HG03280 (cell line): ENCODE measurements at regions not wholly inside any gene's neighbourhood (a gene's known extent, or its start where the extent isn't known, plus 50 kb on each side); places are given as distances from the start of the nearest gene placed in this dataset.

Experiments
- ATAC-seq: cut with Tn5 transposase; IDR thresholded peaks from one replicate; pipeline ENCODE4 v1.9.1; 2021; ENCODE audit warnings: mild to moderate bottlenecking, moderate library complexity; ENCODE audit not compliant: unreplicated experiment

DNA sequence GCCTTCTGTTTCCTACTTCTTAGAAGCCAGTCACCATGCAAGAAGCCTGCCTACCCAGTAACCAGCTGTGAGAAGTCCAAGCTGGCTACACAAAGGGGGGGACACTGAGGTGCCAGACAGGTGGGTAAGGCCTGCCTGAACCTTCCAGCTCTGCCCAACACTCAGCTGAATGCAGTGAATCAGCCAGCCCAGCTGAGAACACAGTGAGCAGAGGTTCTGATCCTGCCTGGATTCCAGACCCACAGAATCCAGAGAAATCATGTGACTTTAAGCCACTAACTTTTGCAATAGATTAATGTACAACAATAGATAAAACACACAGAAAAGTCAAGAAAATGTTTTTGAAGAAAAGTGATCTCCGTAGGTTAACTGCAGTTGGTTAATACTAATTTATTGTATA lies 151.7 kb downstream of the EFNB2 start:
- no peak for ATAC-seq

- ATAC-seq, result no peak
These were observed 152.9 kb downstream of the EFNB2 start for GRCh38 chr13:106382534-106382933.

DNA sequence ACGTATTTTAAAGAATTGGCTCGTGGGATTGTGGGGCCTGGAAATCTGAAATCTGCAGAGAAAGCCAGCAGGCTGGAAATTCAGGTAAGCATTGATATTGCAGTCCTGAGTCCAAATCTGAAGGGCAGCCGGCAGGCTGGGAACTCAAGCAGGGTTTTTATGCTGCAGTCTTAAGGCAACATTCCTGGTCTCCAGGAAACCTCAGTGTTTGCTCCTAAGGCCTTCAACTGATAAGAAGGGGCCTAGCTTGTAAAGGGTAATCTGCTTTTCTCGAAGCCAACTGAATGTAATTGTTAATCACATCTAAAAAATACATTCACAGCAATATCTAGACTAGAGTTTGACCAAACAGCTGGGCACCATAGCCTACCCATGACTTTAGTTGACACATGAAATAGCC lies 154.4 kb downstream of the EFNB2 start:
- ATAC-seq, result no peak

GRCh38 chr13:106377931-106378662 lies 157.4 kb downstream of the EFNB2 start:
- no peak for ATAC-seq

DNA sequence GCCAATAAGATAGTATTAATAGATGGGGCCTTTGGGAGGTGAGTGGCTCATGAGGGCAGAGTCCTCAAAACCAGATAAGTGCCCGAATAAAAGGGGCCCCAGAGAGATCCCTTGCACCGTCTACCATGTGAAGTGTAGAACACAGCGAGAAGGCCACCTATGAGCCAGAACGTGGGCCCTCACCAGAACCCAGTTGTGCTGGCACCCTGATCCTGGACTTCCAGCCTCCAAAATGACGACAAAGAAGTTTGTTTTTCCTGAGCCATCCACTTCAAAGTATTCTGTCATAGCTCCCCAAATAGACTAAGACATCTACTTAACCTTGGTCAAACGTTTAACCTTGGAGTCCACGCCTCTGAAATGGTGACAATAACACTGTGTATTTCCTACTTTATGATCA lies 158.1 kb downstream of the EFNB2 start:
- no peak for ATAC-seq

DNA sequence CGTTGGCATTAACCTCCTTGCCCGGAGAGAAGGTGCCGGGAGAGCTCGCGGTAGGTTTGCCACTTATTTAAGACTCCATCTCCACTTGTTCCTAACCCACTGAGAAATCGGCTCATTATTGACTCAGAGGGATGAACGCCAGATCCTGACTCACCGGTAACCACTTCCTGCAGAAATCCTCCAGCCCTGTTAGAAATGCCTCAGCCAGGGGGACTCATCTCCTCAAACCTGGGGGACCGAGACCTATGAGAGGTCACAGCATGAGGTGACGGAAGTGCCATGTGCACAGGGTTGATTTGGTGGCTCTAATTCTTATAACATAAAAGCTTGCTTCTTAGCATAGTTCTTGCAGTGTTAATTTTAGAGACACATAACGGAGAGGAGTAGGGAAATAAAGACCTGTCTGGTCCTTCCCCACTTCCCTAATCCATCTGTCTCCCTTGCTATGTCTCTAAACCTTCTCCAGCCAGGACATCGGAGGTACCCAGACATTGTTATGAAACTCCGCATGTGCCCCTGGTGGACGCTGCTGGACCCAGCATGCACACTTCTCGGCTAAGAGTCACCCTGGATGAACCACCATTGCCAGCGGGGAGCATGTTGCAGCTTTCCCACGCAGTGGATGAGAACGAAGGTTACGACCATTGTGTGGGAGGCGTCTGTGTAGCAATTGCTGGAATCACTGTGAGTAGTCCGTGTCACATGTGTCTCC lies 158.9 kb downstream of the EFNB2 start:
- no peak for ATAC-seq

DNA sequence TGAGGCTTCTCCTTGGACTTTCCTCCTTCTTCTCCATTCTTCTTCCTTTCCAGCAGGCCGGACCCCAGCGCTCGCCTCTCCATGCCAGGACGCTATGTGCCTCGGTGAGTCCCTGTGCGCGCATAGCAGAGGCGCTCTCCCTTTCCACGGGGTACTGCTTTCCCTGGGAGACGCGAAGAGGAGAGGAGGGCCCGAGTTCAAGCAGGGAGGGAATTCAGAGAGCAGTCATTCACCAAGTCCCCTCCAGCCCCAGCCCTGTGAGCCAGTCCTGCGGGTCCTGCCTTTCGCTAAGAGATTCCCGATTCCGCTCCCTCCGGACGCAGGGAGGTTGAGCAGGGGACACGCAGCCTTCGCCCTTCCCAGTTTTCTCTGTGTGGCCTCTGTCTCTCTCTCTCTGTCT lies 160.4 kb downstream of the EFNB2 start:
- no peak for ATAC-seq

- no peak for ATAC-seq
These were observed 160.8 kb downstream of the EFNB2 start for GRCh38 chr13:106374631-106375030.

DNA sequence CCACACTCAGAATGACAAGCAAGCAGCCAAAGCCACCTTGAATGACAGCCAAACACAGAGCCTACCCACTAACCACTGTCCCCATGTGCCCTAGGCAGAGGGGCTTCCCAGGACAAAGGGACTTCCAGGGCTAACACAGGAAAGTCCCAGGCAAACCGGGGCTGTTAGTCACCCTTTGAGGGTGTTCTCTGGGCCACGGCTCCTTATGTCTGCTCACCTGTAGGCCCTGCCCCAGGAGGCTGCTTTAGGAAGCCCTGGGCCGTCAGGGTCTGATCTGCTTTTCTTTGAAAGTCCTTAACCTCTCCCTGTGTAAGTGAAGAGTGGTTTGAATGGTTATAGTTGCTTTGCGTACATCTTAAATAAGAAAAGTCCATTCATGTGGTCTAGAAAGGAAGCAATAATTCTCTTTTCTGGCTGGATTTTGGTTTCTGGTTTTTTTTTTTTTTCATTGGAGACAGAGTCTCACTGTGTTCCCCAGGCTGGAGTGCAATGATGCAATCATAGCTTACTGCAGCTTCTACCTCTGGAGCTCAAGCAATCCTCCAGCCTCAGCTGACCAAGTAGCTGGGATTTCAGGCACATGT lies 161.4 kb downstream of the EFNB2 start:
- ATAC-seq, result peak; percentile 69

GRCh38 chr13:106373304-106373988 lies 162.0 kb downstream of the EFNB2 start:
- ATAC-seq, result peak; percentile 39

DNA sequence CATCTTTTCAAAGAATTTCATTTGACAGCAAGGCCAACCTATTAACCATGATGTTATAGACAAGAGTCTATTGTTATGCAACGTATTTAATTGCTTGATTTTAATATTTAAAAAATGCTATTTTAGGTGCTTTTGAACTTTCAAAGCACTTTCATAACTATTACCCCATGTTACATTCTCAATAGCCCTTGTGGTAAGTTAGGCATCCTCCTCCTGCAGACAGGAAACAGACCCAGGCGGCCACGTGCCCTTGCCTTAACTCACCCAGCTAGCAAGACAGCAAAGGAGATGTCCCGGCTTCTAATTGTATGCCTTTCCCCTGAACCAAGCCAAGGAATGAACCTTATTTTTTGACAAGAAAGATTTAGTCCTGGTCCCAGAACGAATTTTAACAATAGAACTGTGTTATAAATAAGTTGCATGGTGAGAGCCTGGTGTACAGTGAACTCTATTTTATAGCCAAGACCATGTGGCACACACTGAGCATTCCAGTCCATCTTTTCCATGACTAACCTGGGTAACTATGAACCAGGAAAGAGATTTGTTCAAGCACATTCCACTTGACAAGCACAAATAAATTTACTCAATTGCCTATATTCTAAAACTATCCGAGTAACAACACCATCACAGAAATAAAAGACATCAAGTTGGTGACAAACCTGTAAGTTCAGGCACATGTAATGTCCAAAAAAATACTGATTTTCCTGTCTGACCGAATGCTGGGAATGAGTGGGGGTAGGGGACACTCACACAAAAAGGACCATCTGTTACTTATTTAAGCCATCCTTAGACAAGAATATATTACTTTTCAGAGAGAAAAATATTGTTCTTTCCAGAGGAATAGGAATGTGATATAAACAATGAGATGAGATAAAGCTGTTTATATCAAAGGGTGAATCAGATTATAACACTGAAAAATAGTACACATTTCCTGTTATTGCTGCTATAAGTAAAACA lies 163.0 kb downstream of the EFNB2 start:
- peak; percentile 38 for ATAC-seq

GRCh38 chr13:106371024-106371423 lies 164.4 kb downstream of the EFNB2 start:
- no peak for ATAC-seq

DNA sequence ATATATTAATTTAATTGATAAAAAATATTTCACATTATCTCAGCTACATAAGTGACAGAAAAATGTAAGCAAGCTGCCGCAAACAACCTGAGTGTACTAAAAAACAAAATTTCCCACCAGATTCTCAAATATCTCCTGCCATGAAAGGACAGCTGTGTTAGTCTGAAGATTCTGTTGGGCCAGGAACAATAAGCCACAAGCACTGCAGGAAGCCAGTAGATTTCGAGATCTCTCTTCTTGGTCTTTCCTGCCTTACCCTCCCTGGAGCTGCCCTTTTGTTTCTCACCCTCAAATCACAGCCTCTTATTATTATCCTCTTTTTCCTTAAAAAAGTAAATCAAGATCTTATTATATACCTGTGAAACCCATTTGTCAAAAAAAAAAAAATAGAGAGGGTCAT lies 165.6 kb downstream of the EFNB2 start:
- no peak for ATAC-seq

GRCh38 chr13:106369091-106369490 lies 166.4 kb downstream of the EFNB2 start:
- no peak for ATAC-seq

DNA sequence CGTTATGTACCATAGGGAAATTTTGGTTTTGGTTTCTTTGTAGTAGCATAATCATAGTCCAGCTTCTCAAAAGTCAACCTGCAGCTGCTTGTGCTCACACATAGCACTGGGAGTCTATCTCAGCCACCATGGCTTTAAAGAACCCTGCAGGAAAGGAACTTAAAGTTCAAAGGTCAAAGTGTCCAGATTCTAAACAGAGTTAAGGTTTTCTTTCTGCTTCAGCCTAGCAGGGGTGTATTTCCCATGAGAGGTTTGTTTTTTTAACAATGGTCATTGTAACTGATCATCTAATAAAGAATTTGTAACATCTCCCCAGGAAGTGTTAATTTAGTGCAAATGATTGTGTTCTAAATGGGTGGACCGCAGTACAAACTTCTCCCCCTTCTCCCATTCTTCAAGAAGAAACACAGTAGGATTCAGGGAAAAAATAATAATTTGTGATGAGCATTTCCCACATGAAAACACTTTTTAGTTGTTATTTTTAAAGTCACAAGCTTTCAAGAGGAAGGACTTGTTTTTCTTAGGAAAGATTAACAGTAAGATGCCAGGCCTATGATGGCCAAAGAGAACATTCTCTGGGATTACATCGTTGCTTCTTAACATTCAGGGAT lies 168.0 kb downstream of the EFNB2 start:
- ATAC-seq, result no peak

DNA sequence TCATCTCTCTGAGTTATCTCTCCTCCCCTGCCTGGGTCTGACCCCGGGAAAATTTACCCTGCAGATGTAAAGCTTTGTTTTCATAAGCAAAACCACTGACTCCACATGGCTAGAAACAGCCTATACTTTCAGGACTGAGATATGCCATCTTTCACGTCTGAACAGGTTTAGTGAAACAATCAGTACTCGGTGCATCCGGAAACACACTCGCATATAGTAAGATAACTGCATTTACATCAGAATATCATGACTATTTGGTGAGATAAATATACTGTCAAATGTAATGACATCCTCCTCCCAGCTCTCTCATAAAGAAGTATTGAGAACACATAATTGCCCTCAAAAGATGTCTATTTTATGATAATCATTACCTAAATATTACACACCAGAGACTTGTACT lies 172.8 kb downstream of the EFNB2 start:
- ATAC-seq, result no peak

DNA sequence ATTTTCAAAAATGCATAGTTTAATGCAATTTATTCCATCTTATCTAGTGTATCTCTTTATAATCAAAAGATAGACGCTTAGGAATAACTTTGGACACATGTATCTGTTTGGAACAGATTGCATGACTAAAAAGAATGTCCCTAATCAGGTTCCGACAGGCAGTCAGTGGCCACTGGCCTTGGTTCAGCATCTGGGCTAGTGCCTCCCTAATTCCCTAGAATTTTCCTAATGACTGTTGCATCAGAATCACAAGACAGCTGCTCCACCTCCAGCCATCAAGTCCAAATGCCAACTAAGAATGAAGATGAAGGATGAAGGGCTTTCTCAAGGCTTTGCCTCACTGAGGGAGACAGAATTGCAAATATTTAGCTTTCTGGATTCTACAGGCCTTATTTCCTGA lies 173.8 kb downstream of the EFNB2 start:
- ATAC-seq, result no peak

- ATAC-seq, result no peak
These were observed 178.3 kb downstream of the EFNB2 start for GRCh38 chr13:106357198-106357597.

DNA sequence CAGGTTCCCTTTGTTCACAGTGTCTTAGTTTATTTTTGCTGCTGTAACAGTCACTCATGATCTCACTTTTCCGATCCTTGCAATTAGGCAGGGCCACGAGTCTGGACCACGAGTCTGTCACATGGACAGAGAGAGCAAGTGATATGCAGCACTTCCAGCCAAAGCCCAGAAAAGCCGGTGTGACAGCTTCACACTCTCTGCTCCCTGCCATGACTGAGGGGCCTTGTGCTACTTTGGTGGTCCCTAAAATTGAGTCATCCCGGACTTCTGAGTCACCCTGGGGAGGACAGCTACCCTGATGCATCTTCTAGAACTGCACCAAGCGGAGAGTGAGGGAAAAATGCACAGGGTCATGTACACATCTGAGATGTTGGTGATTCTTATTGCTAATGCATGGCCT lies 179.6 kb downstream of the EFNB2 start:
- no peak for ATAC-seq

DNA sequence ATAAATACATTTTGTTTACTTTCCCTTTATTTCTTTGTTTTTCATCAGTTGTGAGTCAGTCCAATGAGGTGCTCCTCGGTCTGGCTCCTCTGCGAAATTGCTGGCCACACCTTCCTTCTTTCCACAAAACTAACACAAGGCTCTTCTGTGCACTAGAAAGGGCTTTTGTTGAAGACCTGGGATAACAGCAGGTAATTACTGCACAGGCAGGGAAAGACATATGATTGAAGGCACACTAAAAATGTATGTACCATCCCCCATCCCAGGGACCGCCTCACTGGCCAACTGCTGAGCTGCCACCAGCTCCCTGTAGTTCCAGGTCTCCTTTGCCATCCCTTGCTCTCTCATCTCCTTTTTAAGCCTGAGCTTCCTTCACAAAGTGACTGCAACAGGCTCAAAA lies 180.5 kb downstream of the EFNB2 start:
- ATAC-seq, result no peak
